NCI-H774 (cell line): ENCODE measurements at regions not wholly inside any gene's neighbourhood (a gene's known extent, or its start where the extent isn't known, plus 50 kb on each side); places are given as distances from the start of the nearest gene placed in this dataset.

Source experiments
- DNase-seq: peaks from one replicate; lab custom pipeline; 2025; lab: John Stamatoyannopoulos, UW

GRCh38 chr10:107443326-107443725 is 278.8 kb upstream of the SORCS1 start:
- DNase-seq, result no peak

- DNase-seq, result no peak
Measured at GRCh38 chr10:107442035-107442505, 277.6 kb upstream of the SORCS1 start.

GRCh38 chr10:107440741-107441140 is 276.2 kb upstream of the SORCS1 start:
- no peak for DNase-seq

- DNase-seq, result no peak
Measured at GRCh38 chr10:107437921-107438320, 273.4 kb upstream of the SORCS1 start.

GRCh38 chr10:107436568-107436967 is 272.1 kb upstream of the SORCS1 start:
- no peak for DNase-seq

GRCh38 chr10:107434854-107435253 is 270.3 kb upstream of the SORCS1 start:
- DNase-seq, result no peak

GRCh38 chr10:107434201-107434600 is 269.7 kb upstream of the SORCS1 start:
- DNase-seq, result no peak

- no peak for DNase-seq
Measured at GRCh38 chr10:107433605-107434004, 269.1 kb upstream of the SORCS1 start.

GRCh38 chr10:107430446-107430845 is 265.9 kb upstream of the SORCS1 start:
- no peak for DNase-seq

- DNase-seq, result no peak
Measured at GRCh38 chr10:107427016-107427415, 262.5 kb upstream of the SORCS1 start.

- DNase-seq, result no peak
Measured at GRCh38 chr10:107425931-107426553, 261.5 kb upstream of the SORCS1 start.

- DNase-seq, result no peak
Measured at GRCh38 chr10:107424628-107425027, 260.1 kb upstream of the SORCS1 start.

GRCh38 chr10:107423903-107424302 is 259.4 kb upstream of the SORCS1 start:
- no peak for DNase-seq

- no peak for DNase-seq
Measured at GRCh38 chr10:107422681-107423080, 258.2 kb upstream of the SORCS1 start.

GRCh38 chr10:107420196-107420595 is 255.7 kb upstream of the SORCS1 start:
- DNase-seq, result no peak

GRCh38 chr10:107418085-107418806 is 253.7 kb upstream of the SORCS1 start:
- DNase-seq, result no peak

GRCh38 chr10:107417446-107417845 is 252.9 kb upstream of the SORCS1 start:
- no peak for DNase-seq

GRCh38 chr10:107415446-107415845 is 250.9 kb upstream of the SORCS1 start:
- no peak for DNase-seq

- DNase-seq, result no peak
Measured at GRCh38 chr10:107413971-107414370, 249.5 kb upstream of the SORCS1 start.

GRCh38 chr10:107409522-107409921 is 245.0 kb upstream of the SORCS1 start:
- DNase-seq, result no peak

- DNase-seq, result no peak
Measured at GRCh38 chr10:107398115-107398514, 233.6 kb upstream of the SORCS1 start.

- DNase-seq, result no peak
Measured at GRCh38 chr10:107391901-107392300, 227.4 kb upstream of the SORCS1 start.

- DNase-seq, result no peak
Measured at GRCh38 chr10:107390563-107390962, 226.1 kb upstream of the SORCS1 start.

GRCh38 chr10:107383357-107383756 is 218.9 kb upstream of the SORCS1 start:
- no peak for DNase-seq
